ENCODE measurements at regions not wholly inside any gene's neighbourhood (a gene's known extent, or its start where the extent isn't known, plus 50 kb on each side); places are given as distances from the start of the nearest gene placed in this dataset.
"Not testable (repeated sequence)": the region's sequence is repeated elsewhere in the genome, so short reads cannot be mapped to it uniquely, and the experiment has no call there.

GRCh38 chr1:80566123-80566522 lies 1234.6 kb upstream of the ADGRL2 start:
- ChIA-PET POLR2A (no interaction called here), CTCF (no interaction called here)
- Mint-ChIP-seq H3K27me3 (no peaks in the 10 kb centered on the region), H3K4me1 (no peaks in the 10 kb centered on the region), H3K4me3 (no peak overlapping the region), H3K36me3 (no peaks in the 10 kb centered on the region), H3K9me3 (peaks cover 3 to 31% (median 9%) of the 10 kb centered on the region in 5 donors), H3K27ac (no peak overlapping the region)
- no peaks in the 10 kb centered on the region for H3K9me3 ChIP-seq (ENCODE audit: low read length)
- no peaks in the 10 kb centered on the region for H3K27me3 ChIP-seq (ENCODE audit: insufficient read depth, low read length, poor library complexity, severe bottlenecking)
- H3K36me3 ChIP-seq (ENCODE audit: insufficient read depth, low read length): no peaks in the 10 kb centered on the region
- H3K27ac ChIP-seq (ENCODE audit: low read depth, low read length): no peak overlapping the region
- no peak for DNase-seq
- H3K4me1 ChIP-seq (ENCODE audit: insufficient read depth, low read length): no peaks in the 10 kb centered on the region
- no peak overlapping the region for H3K4me3 ChIP-seq (ENCODE audit: low read length)

DNA sequence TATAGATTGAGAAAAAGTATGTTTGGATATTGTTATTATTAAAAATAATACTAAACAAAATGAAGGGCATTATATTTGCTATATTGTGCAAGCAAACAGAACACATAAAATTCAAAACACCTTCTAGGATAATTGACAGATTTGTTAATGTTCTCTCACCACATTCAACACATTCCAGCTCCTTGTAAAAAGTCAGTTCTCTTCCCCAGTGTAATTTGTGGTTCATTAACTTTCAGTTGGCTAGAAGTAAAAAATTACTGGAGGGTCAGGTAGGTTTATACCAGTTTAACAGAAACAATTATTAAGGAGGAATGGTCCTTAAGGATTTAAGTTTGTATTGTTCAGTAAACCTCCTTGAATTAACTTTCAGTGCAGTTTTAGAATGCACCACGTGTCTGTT lies 1235.3 kb upstream of the ADGRL2 start:
- Histone ChIP-seq H3K4me3 (ENCODE audit: low read length) (no peak overlapping the region), H3K27me3 (ENCODE audit: insufficient read depth, low read length, poor library complexity, severe bottlenecking) (no peaks in the 10 kb centered on the region), H3K4me1 (ENCODE audit: insufficient read depth, low read length) (no peaks in the 10 kb centered on the region), H3K36me3 (ENCODE audit: insufficient read depth, low read length) (no peaks in the 10 kb centered on the region), H3K9me3 (ENCODE audit: low read length) (no peaks in the 10 kb centered on the region), H3K27ac (ENCODE audit: low read depth, low read length) (no peak overlapping the region)
- Mint-ChIP-seq H3K9me3 (peaks cover 0 to 34% (median 8%) of the 10 kb centered on the region in 5 donors), H3K27me3 (no peaks in the 10 kb centered on the region), H3K27ac (no peak overlapping the region), H3K4me3 (no peak overlapping the region), H3K36me3 (no peaks in the 10 kb centered on the region), H3K4me1 (no peaks in the 10 kb centered on the region)
- ChIA-PET CTCF (no interaction called here), POLR2A (no interaction called here)
- no peak for DNase-seq

GRCh38 chr1:80542231-80542630 lies 1258.5 kb upstream of the ADGRL2 start:
- no peaks in the 10 kb centered on the region for H3K4me1 Mint-ChIP-seq
- ChIA-PET POLR2A (no interaction called here), CTCF (no interaction called here)
- Histone ChIP-seq H3K36me3 (ENCODE audit: insufficient read depth, low read length) (no peaks in the 10 kb centered on the region), H3K9me3 (ENCODE audit: low read length) (no peaks in the 10 kb centered on the region), H3K4me3 (ENCODE audit: low read length) (no peak overlapping the region), H3K4me1 (ENCODE audit: insufficient read depth, low read length) (no peaks in the 10 kb centered on the region), H3K27ac (ENCODE audit: low read depth, low read length) (no peak overlapping the region), H3K27me3 (ENCODE audit: insufficient read depth, low read length, poor library complexity, severe bottlenecking) (no peaks in the 10 kb centered on the region)
- H3K4me3 Mint-ChIP-seq: no peak overlapping the region
- peaks cover 3 to 15% (median 12%) of the 10 kb centered on the region in 5 donors for H3K9me3 Mint-ChIP-seq
- H3K27ac Mint-ChIP-seq: no peak overlapping the region
- no peaks in the 10 kb centered on the region for H3K27me3 Mint-ChIP-seq
- no peak for DNase-seq
- H3K36me3 Mint-ChIP-seq: no peaks in the 10 kb centered on the region

- ChIA-PET CTCF (no interaction called here), POLR2A (no interaction called here)
- Mint-ChIP-seq H3K27me3 (no peaks in the 10 kb centered on the region), H3K27ac (no peak overlapping the region), H3K4me1 (no peaks in the 10 kb centered on the region), H3K4me3 (no peak overlapping the region), H3K36me3 (no peaks in the 10 kb centered on the region), H3K9me3 (peaks cover 3 to 14% (median 14%) of the 10 kb centered on the region in 5 donors)
- no peaks in the 10 kb centered on the region for H3K36me3 ChIP-seq (ENCODE audit: insufficient read depth, low read length)
- no peaks in the 10 kb centered on the region for H3K9me3 ChIP-seq (ENCODE audit: low read length)
- DNase-seq: no peak
- H3K27me3 ChIP-seq (ENCODE audit: insufficient read depth, low read length, poor library complexity, severe bottlenecking): no peaks in the 10 kb centered on the region
- no peak overlapping the region for H3K27ac ChIP-seq (ENCODE audit: low read depth, low read length)
- no peak overlapping the region for H3K4me3 ChIP-seq (ENCODE audit: low read length)
- H3K4me1 ChIP-seq (ENCODE audit: insufficient read depth, low read length): no peaks in the 10 kb centered on the region
These were observed 1260.1 kb upstream of the ADGRL2 start for GRCh38 chr1:80540596-80540995.

DNA sequence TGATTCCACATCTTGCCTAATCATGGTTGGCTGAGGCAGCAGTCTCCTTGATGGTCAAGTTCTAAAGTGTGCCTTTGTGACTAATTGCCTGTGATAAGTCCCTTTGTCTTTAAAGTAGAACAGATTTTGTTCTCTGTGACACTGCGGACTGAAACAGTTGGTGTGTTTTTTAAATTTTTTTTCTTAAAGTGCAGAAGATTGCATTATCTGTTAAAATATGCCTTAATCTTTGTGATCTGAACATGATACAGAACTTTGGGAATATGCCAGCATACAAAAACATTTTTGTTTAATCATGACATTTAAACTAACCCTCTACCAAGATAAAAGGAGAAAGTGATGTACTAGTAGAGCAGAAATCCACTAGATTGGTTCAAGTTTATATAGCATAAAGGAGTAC lies 1260.6 kb upstream of the ADGRL2 start:
- no peaks in the 10 kb centered on the region for H3K4me1 Mint-ChIP-seq
- ChIA-PET CTCF (no interaction called here), POLR2A (no interaction called here)
- Histone ChIP-seq H3K27ac (ENCODE audit: low read depth, low read length) (no peak overlapping the region), H3K4me3 (ENCODE audit: low read length) (no peak overlapping the region), H3K36me3 (ENCODE audit: insufficient read depth, low read length) (no peaks in the 10 kb centered on the region), H3K9me3 (ENCODE audit: low read length) (no peaks in the 10 kb centered on the region), H3K4me1 (ENCODE audit: insufficient read depth, low read length) (no peaks in the 10 kb centered on the region), H3K27me3 (ENCODE audit: insufficient read depth, low read length, poor library complexity, severe bottlenecking) (no peaks in the 10 kb centered on the region)
- peaks cover 5 to 18% (median 14%) of the 10 kb centered on the region in 5 donors for H3K9me3 Mint-ChIP-seq
- no peak for DNase-seq
- H3K27me3 Mint-ChIP-seq: no peaks in the 10 kb centered on the region
- H3K4me3 Mint-ChIP-seq: no peak overlapping the region
- H3K27ac Mint-ChIP-seq: no peak overlapping the region
- no peaks in the 10 kb centered on the region for H3K36me3 Mint-ChIP-seq

DNA sequence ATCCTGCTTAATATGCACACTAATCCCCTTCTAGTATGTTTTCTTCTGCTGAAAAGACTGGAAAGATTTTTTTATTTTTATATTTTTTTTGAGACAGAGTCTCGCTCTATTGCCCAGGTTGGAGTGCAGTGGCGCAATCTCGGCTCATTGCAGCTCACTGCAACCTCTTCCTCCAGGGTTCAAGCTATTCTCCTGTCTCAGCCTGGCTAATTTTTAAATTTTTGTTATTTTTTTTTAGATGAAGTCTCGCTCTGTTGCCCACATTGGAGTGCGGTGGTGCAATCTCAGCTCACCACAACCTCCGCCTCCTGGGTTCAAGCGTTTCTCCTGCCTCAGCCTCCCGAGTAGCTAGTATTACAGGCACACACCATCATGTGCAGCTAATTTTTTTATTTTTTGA lies 1261.4 kb upstream of the ADGRL2 start:
- H3K4me3 Mint-ChIP-seq; CTCF ChIA-PET; H3K27ac Mint-ChIP-seq; H3K4me3 ChIP-seq (ENCODE audit: low read length); H3K4me1 Mint-ChIP-seq; H3K27ac ChIP-seq (ENCODE audit: low read depth, low read length); POLR2A ChIA-PET; H3K4me1 ChIP-seq (ENCODE audit: insufficient read depth, low read length); DNase-seq; H3K27me3 ChIP-seq (ENCODE audit: insufficient read depth, low read length, poor library complexity, severe bottlenecking); H3K36me3 Mint-ChIP-seq; H3K36me3 ChIP-seq (ENCODE audit: insufficient read depth, low read length); H3K27me3 Mint-ChIP-seq; H3K9me3 ChIP-seq (ENCODE audit: low read length): not testable (repeated sequence)
- H3K9me3 Mint-ChIP-seq: peaks cover 5 to 20% (median 14%) of the 10 kb centered on the region in 5 donors

DNA sequence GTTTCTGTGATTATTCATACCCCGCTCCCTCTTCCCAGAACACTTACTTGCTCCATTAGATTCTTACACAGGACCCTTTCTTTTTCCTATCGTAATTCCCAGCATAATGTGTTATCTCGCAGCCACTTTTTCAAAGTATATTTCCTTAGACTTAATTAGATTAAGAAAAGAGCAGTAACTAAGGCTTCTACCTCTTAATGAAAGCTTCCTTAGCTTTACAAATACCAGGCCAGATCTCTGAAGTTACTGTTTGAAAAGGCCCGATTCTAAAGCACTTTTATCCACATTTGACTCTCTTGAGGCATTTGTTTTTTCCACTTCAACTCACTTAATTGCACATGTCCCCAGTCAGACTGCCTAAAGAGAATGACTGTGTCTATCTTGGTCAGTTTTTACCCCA lies 1264.3 kb upstream of the ADGRL2 start:
- Mint-ChIP-seq H3K9me3 (peaks cover 8 to 25% (median 24%) of the 10 kb centered on the region in 5 donors), H3K27me3 (no peaks in the 10 kb centered on the region), H3K4me1 (no peaks in the 10 kb centered on the region), H3K4me3 (no peak overlapping the region), H3K27ac (no peak overlapping the region), H3K36me3 (no peaks in the 10 kb centered on the region)
- ChIA-PET CTCF (no interaction called here), POLR2A (no interaction called here)
- H3K4me3 ChIP-seq (ENCODE audit: low read length): no peak overlapping the region
- H3K4me1 ChIP-seq (ENCODE audit: insufficient read depth, low read length): no peaks in the 10 kb centered on the region
- no peaks in the 10 kb centered on the region for H3K36me3 ChIP-seq (ENCODE audit: insufficient read depth, low read length)
- no peak overlapping the region for H3K27ac ChIP-seq (ENCODE audit: low read depth, low read length)
- no peaks in the 10 kb centered on the region for H3K27me3 ChIP-seq (ENCODE audit: insufficient read depth, low read length, poor library complexity, severe bottlenecking)
- H3K9me3 ChIP-seq (ENCODE audit: low read length): no peaks in the 10 kb centered on the region
- DNase-seq: no peak

GRCh38 chr1:80535466-80535865 lies 1265.3 kb upstream of the ADGRL2 start:
- Histone ChIP-seq H3K9me3 (ENCODE audit: low read length) (no peaks in the 10 kb centered on the region), H3K4me3 (ENCODE audit: low read length) (no peak overlapping the region), H3K27me3 (ENCODE audit: insufficient read depth, low read length, poor library complexity, severe bottlenecking) (no peaks in the 10 kb centered on the region), H3K36me3 (ENCODE audit: insufficient read depth, low read length) (no peaks in the 10 kb centered on the region), H3K4me1 (ENCODE audit: insufficient read depth, low read length) (no peaks in the 10 kb centered on the region), H3K27ac (ENCODE audit: low read depth, low read length) (no peak overlapping the region)
- Mint-ChIP-seq H3K36me3 (no peaks in the 10 kb centered on the region), H3K27me3 (no peaks in the 10 kb centered on the region), H3K9me3 (peaks cover 8 to 27% (median 22%) of the 10 kb centered on the region in 5 donors), H3K4me1 (no peaks in the 10 kb centered on the region), H3K4me3 (no peak overlapping the region), H3K27ac (no peak overlapping the region)
- no peak for DNase-seq
- ChIA-PET POLR2A (no interaction called here), CTCF (no interaction called here)

DNA sequence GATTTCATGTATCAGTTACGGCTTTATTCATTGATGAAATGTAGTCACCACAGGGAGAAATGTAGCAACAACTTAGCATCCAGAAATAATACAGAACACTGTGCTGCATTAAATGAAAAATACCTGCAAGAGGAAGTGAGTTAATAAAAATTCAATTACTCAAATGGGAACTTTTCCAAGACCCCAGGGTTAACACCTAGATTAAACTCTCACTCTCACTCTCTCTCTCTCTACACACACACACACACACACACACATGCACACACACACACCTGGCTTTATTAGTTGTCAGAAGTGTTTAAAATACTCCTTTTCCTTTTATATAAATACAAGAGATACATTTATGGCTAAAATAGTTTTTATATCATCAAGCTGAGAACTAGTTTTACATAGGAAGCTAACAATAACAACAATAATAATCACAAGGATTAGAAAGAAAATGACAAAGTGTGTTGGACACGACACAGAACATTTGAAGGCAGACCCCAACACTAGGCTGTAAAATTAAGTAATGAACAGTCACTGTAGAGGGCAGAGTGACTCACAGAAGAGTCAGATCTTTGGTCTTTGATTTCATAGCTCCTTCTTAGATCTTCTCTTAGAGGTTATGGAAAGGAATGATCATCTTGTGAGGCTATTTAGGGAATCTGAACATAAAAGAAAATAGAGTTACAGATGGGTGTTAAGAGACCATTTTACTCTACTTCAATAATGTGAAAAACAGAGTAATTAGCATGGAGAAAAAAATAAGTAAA lies 1266.0 kb upstream of the ADGRL2 start:
- H3K27ac Mint-ChIP-seq: no peak overlapping the region
- no peaks in the 10 kb centered on the region for H3K36me3 Mint-ChIP-seq
- Histone ChIP-seq H3K4me3 (ENCODE audit: low read length) (no peak overlapping the region), H3K36me3 (ENCODE audit: insufficient read depth, low read length) (no peaks in the 10 kb centered on the region), H3K9me3 (ENCODE audit: low read length) (no peaks in the 10 kb centered on the region), H3K27ac (ENCODE audit: low read depth, low read length) (no peak overlapping the region), H3K27me3 (ENCODE audit: insufficient read depth, low read length, poor library complexity, severe bottlenecking) (no peaks in the 10 kb centered on the region), H3K4me1 (ENCODE audit: insufficient read depth, low read length) (no peaks in the 10 kb centered on the region)
- H3K4me3 Mint-ChIP-seq: no peak overlapping the region
- H3K4me1 Mint-ChIP-seq: no peaks in the 10 kb centered on the region
- DNase-seq: no peak
- no peaks in the 10 kb centered on the region for H3K27me3 Mint-ChIP-seq
- ChIA-PET POLR2A (no interaction called here), CTCF (no interaction called here)
- H3K9me3 Mint-ChIP-seq: peaks cover 4 to 28% (median 17%) of the 10 kb centered on the region in 5 donors
